Glutamatergic neuron (in vitro differentiated cells): ENCODE measurements at regions not wholly inside any gene's neighbourhood (a gene's known extent, or its start where the extent isn't known, plus 50 kb on each side); places are given as distances from the start of the nearest gene placed in this dataset.

Experiments
- DNase-seq: peaks from one replicate; pipeline ENCODE4 v3.0.0; 2022
- H3K27ac Mint-ChIP-seq: one replicate; pipeline ENCODE4 v1.8.0; 2020; ENCODE audit warnings: mild to moderate bottlenecking, mixed read lengths, inconsistent platforms; ENCODE audit not compliant: unreplicated experiment
- H3K27me3 Mint-ChIP-seq: one replicate; pipeline ENCODE4 v1.8.0; 2020; ENCODE audit warnings: mild to moderate bottlenecking, moderate library complexity, mixed read lengths, inconsistent platforms; ENCODE audit not compliant: unreplicated experiment
- H3K36me3 Mint-ChIP-seq: one replicate; pipeline ENCODE4 v1.8.0; 2020; ENCODE audit warnings: mild to moderate bottlenecking, mixed read lengths, inconsistent platforms; ENCODE audit not compliant: unreplicated experiment
- H3K4me1 Mint-ChIP-seq: one replicate; pipeline ENCODE4 v1.8.0; 2020; ENCODE audit warnings: mild to moderate bottlenecking, low read depth, mixed read lengths, inconsistent platforms; ENCODE audit not compliant: unreplicated experiment
- H3K4me3 Mint-ChIP-seq: one replicate; pipeline ENCODE4 v1.8.0; 2020; ENCODE audit warnings: mild to moderate bottlenecking, mixed read lengths, inconsistent platforms; ENCODE audit not compliant: unreplicated experiment
- H3K9me3 Mint-ChIP-seq: one replicate; pipeline ENCODE4 v1.8.0; 2020; ENCODE audit warnings: mild to moderate bottlenecking, moderate library complexity, mixed read lengths, inconsistent platforms; ENCODE audit not compliant: unreplicated experiment
- CTCF ChIP-seq: fragments of 200-600 bp; sonication (generic); IDR thresholded peaks from one replicate; pipeline ENCODE4 v1.5.0; 2021; ENCODE audit not compliant: partially characterized antibody, unreplicated experiment

GRCh38 chr14:26395726-26396125 is 202.1 kb downstream of the NOVA1 start:
- no peaks in the 10 kb centered on the region for H3K36me3 Mint-ChIP-seq
- no peak for TF ChIP-seq CTCF

GRCh38 chr14:26394150-26394810 is 203.6 kb downstream of the NOVA1 start:
- Mint-ChIP-seq H3K27me3 (peaks cover 2% of the 10 kb centered on the region), H3K36me3 (no peaks in the 10 kb centered on the region), H3K27ac (no peak overlapping the region), H3K4me3 (no peak overlapping the region), H3K4me1 (peaks cover 8% of the 10 kb centered on the region), H3K9me3 (no peaks in the 10 kb centered on the region)
- TF ChIP-seq CTCF, result no peak
- no peak for DNase-seq

More at GRCh38 chr14:26395726-26396125, 202.1 kb downstream of the NOVA1 start:
- Mint-ChIP-seq H3K9me3 (no peaks in the 10 kb centered on the region), H3K27me3 (peaks cover 7% of the 10 kb centered on the region), H3K4me3 (no peak overlapping the region), H3K27ac (no peak overlapping the region), H3K4me1 (peaks cover 9% of the 10 kb centered on the region)
- DNase-seq, result no peak

GRCh38 chr14:26392498-26392897 is 205.3 kb downstream of the NOVA1 start:
- H3K9me3 Mint-ChIP-seq, result no peaks in the 10 kb centered on the region
- H3K4me3 Mint-ChIP-seq, result no peak overlapping the region
- no peak overlapping the region for H3K27ac Mint-ChIP-seq
- no peak for DNase-seq
- no peak for TF ChIP-seq CTCF
- no peaks in the 10 kb centered on the region for H3K36me3 Mint-ChIP-seq
- peaks cover 2% of the 10 kb centered on the region for H3K27me3 Mint-ChIP-seq
- peaks cover 8% of the 10 kb centered on the region for H3K4me1 Mint-ChIP-seq

GRCh38 chr14:26389646-26390508 is 208.0 kb downstream of the NOVA1 start:
- Mint-ChIP-seq H3K36me3 (no peaks in the 10 kb centered on the region), H3K27me3 (peaks cover under 1% of the 10 kb centered on the region), H3K4me1 (peaks cover 6% of the 10 kb centered on the region), H3K4me3 (no peak overlapping the region), H3K9me3 (no peaks in the 10 kb centered on the region), H3K27ac (no peak overlapping the region)
- no peak for DNase-seq
- TF ChIP-seq CTCF, result no peak

GRCh38 chr14:26385310-26385709 is 212.5 kb downstream of the NOVA1 start:
- no peaks in the 10 kb centered on the region for H3K36me3 Mint-ChIP-seq

More at GRCh38 chr14:26385310-26385709, 212.5 kb downstream of the NOVA1 start:
- no peak for DNase-seq
- TF ChIP-seq CTCF, result no peak
- Mint-ChIP-seq H3K4me3 (no peak overlapping the region), H3K27ac (no peak overlapping the region), H3K27me3 (peaks cover 2% of the 10 kb centered on the region), H3K9me3 (no peaks in the 10 kb centered on the region), H3K4me1 (peaks cover 9% of the 10 kb centered on the region)
